ENCODE measurements at regions not wholly inside any gene's neighbourhood (a gene's known extent, or its start where the extent isn't known, plus 50 kb on each side); places are given as distances from the start of the nearest gene placed in this dataset.
"Not testable (repeated sequence)": the region's sequence is repeated elsewhere in the genome, so short reads cannot be mapped to it uniquely, and the experiment has no call there.

GRCh38 chr11:116373104-116373944 lies 399.5 kb downstream of the BUD13 start:
- DNase-seq (ENCODE audit: low spot score): no peak

DNA sequence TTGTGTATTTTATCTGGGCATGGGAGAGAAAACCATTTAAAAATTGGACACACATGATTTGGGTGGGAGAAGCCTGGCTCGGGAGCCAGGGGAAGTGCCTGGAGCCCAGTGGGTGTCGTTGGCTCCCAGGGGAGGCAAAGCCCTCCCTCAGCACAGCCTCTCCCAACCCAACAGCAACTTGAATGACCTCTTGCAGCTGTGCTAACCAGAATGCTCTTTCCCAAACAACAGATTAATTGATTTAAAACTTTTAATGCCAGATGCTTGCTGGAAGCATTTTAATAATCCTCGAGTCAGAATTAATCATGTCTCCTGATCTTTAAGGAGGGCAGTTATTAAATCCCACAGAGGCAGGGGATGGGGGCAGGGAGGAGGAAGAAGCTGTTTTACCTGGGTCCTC lies 401.6 kb downstream of the BUD13 start:
- no peak for DNase-seq (ENCODE audit: low spot score)

- no peak for DNase-seq (ENCODE audit: low spot score)
Measured at GRCh38 chr11:116368784-116369183, 404.0 kb downstream of the BUD13 start.

GRCh38 chr11:116366980-116367645 lies 405.7 kb downstream of the BUD13 start:
- DNase-seq (ENCODE audit: low spot score): no peak

DNA sequence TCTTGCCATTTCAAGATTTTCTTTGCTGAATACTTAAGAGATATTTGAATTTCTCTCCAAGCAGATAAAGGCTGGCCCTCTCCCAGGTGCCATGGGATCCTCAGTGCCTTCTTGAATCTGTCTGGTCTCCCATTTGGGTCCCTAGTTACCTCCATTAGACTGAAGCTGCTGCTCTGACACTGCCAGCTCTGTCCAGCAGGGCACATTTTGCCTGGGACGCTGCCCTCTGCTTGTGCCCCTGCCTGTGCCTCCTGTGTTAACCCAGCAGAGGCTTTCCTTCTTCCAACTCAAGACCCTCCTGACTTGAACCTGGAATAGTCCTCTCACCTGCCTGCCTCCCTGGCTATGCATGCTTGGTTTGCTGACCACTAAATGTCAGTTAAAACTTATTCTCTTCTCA lies 406.3 kb downstream of the BUD13 start:
- DNase-seq (ENCODE audit: low spot score): no peak

DNA sequence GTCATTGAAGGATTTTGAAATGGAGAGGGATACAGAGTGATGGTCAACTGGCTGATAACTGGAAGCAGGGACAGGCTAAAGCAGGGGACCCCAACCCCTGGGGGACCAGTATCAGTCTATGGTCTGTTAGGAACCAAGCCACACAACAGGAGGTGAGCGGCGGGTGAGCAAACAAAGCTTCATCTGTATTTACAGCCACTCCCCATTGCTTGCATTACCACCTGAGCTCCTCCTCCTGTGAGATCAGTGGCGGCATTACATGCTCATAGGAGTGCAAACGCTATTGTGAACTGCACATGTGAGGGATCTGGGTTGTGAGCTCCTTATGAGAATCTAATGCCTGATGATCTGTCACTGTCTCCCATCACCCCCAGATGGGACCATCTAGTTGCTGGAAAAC lies 407.9 kb downstream of the BUD13 start:
- not testable (repeated sequence) for DNase-seq (ENCODE audit: low spot score)

GRCh38 chr11:116364348-116364747 lies 408.4 kb downstream of the BUD13 start:
- no peak for DNase-seq (ENCODE audit: low spot score)

- no peak for DNase-seq (ENCODE audit: low spot score)
Measured at GRCh38 chr11:116360221-116360941, 412.4 kb downstream of the BUD13 start.

DNA sequence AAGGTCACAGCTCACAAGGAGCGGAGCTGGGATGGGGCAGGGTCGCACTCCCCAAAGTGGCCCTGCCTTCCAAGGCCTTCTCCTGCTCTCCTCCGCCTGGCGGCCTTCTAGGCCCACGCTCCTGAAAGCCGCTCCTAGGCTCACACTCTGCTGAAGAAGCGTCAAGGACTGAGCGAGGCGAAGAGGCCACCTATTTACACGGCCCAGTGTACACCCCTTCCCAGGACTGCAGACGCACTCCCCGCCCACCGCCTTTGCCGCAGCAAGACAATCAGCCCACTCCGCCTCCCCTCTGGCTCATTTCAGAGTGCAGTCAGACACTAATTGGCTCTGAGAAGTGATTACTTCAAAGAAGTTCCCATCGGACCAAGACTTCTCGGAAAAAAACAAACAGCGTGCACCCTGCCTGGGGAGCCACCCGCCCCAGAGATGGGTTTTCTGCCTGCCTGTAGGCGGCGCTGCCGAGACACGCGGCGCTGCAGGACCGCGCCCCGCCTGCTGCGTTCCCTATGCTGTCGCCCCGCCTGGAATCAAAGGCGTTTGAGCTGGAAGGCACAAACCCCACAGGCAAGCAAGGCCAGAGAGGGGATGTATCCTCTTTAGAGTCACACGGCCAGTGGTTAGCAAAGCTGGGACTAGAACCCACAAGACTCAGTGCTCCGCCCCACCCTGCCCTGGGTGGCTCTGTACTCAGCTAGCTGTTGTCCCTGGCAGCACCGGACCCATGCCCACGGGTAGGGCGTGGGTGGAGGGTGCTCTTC lies 414.8 kb downstream of the BUD13 start:
- no peak for DNase-seq (ENCODE audit: low spot score)

DNA sequence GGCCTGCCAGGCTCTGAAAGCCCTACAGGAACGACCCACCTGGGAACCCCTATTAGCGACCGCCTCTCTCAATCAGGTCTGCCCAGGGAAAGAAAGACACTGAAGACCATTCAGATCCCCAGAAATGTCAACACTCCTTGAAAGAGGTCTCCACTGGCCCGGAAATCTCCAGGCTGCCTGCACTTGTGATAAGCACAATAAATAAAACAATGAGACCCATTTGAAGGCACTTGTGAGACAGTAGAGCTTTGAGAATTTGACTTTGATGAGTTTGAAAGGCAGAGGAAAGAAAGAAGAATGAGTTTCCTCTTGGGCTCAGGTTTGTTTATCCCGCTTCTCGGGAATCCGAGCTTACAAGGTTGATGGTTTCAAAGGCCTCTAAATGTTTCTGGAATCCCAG lies 416.3 kb downstream of the BUD13 start:
- no peak for DNase-seq (ENCODE audit: low spot score)

DNA sequence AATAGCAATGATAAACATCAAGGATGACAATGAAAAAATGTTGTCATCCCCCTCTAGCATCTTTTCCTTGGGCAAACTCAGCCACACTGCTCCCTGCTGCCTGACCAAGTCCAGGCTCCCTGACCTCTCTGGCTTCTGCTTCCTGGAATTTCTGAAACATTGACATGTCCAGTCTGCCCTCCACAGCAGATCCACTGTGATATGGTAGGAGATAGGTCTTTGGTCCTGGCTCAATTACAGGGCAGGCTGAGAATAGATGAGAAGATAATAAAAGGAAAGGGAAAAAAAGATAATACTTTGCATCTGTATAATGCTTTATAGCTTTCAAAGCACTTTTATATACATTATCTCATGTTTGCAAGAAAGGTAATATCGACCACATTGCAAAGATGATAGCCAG lies 417.7 kb downstream of the BUD13 start:
- no peak for DNase-seq (ENCODE audit: low spot score)

DNA sequence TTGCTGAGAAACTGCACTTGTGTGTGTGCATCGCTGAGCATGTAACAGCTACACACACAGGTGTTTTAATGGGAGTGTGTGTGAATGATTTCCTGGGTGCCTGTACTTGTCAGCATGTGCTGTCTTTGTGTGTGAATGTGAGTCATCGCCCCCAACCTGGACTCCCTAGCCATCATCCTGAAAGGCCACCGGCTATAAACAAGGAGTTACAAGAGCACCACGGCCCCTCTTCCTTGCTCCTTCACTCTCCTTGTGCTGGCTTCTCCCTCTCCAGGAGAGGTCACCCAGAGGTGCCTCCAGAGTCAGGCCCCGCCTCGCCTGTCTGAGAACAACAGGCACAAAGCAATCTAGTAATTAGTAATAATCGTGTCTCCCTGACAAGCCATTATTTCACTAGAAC lies 419.2 kb downstream of the BUD13 start:
- no peak for DNase-seq (ENCODE audit: low spot score)

DNA sequence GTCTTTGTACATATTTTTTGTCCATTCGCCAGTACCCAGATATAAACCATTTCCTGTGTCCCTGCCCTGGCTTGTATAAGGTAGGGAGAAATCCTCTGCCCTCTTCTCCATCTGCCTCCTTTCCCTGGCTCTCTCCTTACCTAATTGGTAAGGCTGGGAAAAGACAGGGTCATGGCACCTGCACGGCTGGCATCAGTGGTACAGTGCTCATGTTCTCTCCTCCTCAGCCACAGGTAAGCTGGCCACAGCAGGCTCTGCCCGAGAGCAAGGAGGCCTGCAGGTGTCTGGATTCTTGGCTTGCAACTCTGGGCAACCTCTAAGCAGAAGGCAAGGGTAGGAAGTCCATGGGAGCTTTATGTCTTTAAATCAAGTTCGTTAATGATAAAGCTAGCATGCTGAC lies 419.9 kb downstream of the BUD13 start:
- DNase-seq (ENCODE audit: low spot score): no peak

DNA sequence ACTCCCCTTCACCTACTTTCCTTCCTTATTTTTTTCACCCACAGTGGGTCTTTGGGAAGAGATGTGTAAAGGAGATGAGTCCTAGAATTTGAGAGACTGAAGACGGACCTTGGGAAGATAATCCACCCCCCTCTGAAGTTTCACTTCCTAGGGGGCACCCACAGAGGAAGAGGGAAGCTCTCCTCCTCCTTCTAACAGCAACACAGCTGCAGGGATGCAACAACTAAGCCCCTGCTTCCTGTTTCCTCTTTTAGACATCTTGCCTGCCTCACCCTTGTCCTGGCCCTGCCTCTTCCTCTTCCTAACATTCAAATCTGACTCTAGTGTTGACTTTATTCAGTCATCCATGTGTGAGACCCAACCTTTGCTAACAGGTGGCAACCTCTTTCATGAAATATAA lies 424.6 kb downstream of the BUD13 start:
- DNase-seq (ENCODE audit: low spot score): no peak

DNA sequence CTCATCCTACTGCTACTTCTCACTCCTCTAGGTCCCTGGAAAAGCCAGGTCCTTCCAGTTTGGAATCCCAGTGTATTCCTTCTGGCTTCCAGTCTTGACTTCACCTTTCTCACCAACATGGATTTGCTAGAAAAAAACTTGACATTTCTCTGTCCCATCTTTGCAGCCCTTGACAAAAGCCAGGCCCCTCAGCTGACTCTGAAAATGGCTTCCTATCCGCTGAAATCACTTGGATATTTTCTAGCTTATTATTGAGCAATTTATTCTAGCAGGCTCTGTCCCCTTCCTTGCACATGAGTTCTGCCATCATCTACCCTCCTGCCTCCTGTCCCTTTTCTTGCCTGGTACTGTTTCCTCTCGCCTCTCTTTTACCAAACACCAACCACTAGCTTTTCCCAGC lies 427.2 kb downstream of the BUD13 start:
- DNase-seq (ENCODE audit: low spot score): no peak

DNA sequence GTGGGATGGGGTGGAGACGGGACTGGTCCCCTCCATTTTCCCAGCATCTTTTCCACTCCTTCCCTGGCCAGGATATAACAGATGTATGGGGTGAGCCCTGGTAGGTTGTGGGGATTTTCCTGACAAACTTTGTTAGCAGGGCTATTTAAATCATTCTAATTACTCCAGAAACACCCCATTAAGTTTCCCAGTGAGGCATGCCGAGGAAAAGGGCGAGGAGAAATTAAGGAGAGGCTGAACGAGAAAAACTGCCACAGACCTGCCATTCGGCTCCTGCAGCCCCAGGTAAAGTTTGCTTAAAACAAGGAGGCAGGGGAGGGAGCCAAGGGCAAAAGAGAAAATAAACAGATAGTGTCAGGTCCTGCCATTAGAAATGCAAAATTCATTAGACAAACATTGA lies 428.2 kb downstream of the BUD13 start:
- no peak for DNase-seq (ENCODE audit: low spot score)

GRCh38 chr11:116343270-116343669 lies 429.5 kb downstream of the BUD13 start:
- no peak for DNase-seq (ENCODE audit: low spot score)

DNA sequence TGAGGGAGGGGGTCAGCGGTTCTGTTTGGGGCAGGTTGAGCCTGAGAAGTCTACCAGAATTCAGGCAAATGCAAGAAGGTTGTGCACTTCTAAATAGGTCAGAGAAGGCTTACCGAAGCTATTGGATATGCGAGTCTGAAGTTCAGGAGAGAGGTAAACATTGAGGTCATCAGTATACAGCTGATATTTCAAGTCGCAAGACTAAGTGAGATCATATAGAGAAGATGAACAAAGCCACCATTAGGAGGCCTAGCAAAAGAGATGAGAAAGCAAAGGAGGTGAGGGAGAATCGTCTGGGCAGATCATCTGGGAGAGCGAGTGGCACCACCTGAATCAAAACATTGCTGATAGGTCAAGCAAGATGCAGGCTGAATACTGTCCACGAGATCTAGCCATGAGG lies 430.6 kb downstream of the BUD13 start:
- no peak for DNase-seq (ENCODE audit: low spot score)

GRCh38 chr11:116339306-116340098 lies 433.3 kb downstream of the BUD13 start:
- DNase-seq (ENCODE audit: low spot score): no peak

- not testable (repeated sequence) for DNase-seq (ENCODE audit: low spot score)
Measured at GRCh38 chr11:116338500-116338899, 434.3 kb downstream of the BUD13 start.

DNA sequence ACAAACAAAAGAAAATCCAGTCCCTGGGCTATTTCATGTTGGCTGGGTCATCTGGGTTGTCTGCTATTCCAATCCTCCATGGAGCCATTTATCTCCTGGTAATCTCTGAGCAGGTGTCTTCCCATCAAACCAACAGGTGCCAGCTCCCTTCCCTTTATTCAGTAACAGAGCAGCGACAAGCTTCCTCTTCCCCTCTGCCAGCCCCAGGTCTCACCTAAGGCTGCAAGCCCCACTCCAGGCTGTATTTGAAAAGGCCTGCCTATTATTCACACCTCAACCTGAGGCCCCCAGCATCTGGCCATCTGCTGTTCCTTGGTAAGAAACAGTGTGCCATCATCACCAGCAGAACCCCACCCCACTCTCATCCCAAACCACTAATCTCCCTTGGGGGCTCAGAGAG lies 436.2 kb downstream of the BUD13 start:
- no peak for DNase-seq (ENCODE audit: low spot score)

Data from LoVo (cell line).